ENCODE measurements at regions not wholly inside any gene's neighbourhood (a gene's known extent, or its start where the extent isn't known, plus 50 kb on each side); places are given as distances from the start of the nearest gene placed in this dataset.

DNA sequence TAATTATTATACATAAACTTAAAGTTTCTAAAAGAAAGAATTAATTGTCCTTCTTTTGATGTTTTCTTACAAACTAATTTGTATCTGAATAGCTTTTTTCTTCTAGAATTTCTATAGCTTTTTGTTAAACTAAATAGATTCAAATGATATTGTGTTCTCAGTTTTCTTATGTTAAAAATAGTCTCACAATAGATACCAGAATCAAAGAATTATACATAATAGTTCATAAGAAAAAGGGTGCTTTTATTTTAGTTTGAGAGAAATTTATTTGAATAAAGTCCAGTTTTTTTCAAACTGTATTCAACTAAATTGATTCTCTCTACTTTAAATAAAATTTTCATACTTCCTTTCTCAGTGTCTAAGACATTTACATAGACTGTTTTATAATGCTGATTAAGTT lies 274.8 kb downstream of the SEMA3D start:
- no peak for TF ChIP-seq TOX (CRISPR knock-in tag; IDR thresholded peaks at IDR 0.05; ENCODE audit: borderline replicate concordance)
- no peak for TF ChIP-seq ESRRG (CRISPR knock-in tag; IDR thresholded peaks at IDR 0.05)
- TF ChIP-seq OSR1 (CRISPR knock-in tag; IDR thresholded peaks at IDR 0.05): no peak
- TF ChIP-seq GLIS3 (CRISPR knock-in tag; IDR thresholded peaks at IDR 0.05): no peak
